HG03342 (cell line): ENCODE measurements at regions not wholly inside any gene's neighbourhood (a gene's known extent, or its start where the extent isn't known, plus 50 kb on each side); places are given as distances from the start of the nearest gene placed in this dataset.

ENCODE experiments used
- ATAC-seq: cut with Tn5 transposase; IDR thresholded peaks from one replicate; pipeline ENCODE4 v1.9.1; 2021; ENCODE audit warnings: mild to moderate bottlenecking, moderate library complexity; ENCODE audit not compliant: unreplicated experiment

DNA sequence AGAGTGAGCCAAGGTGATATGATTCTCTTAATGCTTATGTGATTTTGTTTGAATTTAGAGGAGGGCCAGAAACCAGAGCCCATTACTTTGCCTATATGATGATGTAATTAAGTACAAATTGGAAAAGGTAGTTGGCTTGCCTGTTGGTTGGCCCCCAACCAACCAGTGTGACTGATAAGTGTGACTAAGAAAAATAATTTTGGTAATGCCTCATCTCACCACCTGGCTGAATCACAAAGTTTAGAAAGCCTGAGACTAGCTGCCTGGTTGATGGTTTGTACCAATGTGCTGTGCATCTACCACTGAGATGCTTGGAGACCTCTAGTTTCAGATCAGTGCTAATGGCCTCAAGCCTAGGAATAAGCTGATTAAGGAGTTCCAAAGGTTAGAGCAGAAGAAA is 338.7 kb downstream of the CDH2 start:
- no peak for ATAC-seq

DNA sequence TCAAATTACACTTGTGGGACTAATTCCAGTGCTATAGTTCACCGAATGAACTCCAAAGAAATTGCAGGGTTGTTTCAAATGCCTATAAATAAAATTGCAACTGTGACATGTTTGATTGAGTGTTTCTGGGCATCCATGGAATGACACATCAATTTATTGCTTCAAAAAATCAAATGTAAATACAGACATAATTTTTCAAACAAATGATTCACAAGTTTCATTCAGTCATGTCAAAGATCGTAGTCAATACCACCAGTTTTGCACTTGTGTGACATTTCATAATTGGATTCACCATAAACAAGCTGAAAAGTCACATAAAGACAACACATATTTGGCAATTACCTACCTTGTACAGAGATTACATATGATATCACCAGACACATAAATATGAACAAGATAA is 350.8 kb downstream of the CDH2 start:
- no peak for ATAC-seq

DNA sequence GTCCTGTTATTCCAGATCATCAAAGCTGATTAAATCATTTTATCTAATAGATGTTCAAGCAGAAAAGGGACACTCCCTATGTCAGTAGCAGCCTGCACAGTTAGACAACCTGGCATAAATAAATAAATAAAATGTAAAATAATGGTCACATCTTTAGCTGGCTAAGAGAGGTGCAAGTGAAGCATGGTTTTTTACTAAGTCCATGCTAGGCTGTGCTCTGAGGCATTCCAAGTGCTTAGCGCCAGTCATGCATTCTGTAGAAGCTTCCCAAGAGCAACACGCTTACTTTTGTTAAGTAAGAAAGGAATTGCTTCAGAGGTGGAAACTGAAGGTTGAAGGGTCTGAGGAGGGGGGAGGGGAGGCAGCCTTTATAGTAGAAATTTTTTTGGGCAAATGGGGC is 351.2 kb downstream of the CDH2 start:
- no peak for ATAC-seq

DNA sequence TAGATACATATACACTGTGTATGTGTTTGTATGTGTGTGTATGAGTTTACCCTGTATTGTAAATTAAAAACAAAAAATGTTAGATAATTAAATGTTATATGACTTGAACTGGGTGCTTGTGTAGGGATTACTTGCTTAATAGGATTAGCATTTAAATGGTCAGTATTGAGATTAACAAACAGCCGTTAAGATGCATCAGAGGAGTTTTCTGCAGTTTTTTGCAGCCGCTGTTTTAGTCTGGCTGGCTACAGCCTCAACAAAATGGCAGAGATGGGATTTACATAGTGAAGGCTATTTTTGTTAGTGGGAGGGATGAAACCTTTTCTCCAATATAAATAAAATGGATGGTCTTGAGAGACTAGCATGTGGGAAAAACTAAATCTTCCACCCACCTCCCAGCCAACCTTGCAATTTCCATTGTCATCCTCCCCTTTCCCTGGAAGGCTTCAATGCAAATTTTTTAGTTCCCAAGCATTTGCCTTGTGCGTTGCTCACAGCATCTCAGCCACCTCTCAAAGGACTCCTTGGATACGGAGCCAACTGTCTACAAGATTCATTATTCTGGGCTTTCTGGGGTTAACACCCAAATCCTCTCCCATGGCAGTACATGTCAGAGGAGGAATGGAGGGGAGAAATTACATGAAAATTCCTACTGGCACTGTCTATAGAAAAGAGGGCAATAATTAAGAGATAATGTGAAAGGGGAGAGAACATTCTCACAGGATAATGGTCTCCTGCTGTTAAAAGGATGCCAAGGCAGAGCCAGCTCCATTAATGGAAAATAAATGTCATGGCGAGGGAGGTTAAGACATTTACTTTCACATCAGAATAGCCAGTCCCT is 351.9 kb downstream of the CDH2 start:
- no peak for ATAC-seq

DNA sequence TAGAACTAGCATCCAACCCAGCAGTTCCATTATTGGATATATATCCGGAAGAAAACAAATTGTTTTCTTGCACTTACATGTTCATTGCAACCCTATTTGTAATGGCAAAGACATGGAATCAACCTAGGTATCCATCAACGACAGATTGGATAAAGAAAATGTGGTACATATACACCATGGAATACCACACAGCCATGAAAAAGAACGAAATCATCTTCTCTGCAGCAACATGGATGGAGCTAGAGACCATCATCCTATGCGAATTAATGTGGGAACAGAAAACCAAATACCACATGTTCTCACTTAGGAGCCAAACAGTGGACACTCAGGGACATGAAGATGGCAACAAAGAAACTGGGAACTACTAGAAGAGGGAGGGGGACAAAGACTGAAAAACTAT is 352.7 kb downstream of the CDH2 start:
- ATAC-seq, result no peak

DNA sequence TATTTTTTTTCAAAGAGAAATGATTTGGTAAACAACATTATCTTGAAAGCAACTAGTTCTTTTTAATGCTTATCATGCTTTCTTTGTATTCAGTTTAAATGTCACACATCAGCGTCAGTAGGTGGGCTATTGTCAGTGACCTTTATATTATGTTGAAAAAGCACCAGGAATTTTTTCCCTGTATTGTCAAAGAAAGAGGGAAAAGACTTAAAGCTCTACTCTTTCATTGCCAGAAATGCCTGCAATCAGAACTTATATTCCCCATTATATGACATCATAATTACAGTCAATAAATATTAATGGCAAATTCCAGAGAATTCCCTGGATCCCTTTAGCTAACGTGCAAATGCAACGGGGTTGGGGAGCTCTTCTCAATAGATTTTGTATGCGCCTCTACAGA is 353.9 kb downstream of the CDH2 start:
- ATAC-seq, result no peak

DNA sequence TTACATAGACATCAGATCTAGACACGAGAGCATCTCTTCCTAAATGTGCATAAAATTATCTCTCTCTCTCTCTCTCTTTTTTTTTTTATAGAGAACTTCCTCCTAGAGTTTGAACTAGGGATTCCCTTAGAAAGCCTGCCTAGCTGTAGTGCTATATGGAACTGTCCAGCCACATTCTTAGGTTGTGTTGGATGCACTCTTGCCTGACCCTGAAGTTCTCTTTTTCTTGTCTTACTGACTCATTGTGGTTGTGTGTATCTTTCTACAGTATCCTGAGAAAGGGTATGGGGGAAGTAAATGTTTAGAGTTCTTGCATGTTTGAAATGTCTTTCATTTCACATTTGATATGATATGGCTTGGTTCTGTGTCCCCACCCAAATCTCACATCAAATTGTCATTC is 368.2 kb downstream of the CDH2 start:
- ATAC-seq, result no peak

DNA sequence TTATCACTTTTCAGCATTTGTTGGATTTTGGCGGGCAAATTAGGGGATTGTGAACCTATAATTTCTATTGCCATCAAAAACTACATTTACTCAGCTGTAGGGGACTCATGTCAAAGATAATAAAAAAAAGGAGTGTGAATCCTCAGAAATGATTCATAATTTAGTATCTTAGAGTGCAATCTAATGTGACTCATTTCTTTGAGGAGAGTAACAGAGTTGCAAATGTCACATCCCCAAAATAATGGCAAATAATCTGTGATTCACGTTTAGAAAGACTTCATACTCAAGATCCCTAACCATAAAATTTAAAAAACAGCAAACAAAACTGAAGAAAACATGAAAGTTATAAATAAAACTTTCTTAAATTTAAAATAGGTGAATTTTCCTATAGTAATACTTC is 373.0 kb downstream of the CDH2 start:
- ATAC-seq, result no peak

DNA sequence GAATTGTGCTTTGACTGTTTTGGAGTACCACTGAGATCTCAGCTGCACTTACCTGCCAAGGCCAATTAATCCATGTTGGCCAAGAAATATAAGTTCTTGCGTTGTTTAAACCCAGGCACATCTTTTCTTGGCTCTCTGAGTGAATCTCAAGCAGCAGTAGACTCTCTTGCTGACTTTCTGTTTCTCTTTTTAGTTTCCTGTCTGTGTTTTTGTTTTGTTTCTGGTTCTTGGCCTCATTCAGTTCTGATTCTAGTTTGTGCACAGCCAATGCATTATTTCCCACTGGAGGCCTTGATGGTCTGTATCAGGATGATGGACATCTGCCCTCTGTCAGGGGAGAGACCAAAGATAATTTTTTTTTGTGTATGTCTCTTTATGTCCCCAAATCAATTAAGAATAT is 379.4 kb downstream of the CDH2 start:
- ATAC-seq, result no peak

DNA sequence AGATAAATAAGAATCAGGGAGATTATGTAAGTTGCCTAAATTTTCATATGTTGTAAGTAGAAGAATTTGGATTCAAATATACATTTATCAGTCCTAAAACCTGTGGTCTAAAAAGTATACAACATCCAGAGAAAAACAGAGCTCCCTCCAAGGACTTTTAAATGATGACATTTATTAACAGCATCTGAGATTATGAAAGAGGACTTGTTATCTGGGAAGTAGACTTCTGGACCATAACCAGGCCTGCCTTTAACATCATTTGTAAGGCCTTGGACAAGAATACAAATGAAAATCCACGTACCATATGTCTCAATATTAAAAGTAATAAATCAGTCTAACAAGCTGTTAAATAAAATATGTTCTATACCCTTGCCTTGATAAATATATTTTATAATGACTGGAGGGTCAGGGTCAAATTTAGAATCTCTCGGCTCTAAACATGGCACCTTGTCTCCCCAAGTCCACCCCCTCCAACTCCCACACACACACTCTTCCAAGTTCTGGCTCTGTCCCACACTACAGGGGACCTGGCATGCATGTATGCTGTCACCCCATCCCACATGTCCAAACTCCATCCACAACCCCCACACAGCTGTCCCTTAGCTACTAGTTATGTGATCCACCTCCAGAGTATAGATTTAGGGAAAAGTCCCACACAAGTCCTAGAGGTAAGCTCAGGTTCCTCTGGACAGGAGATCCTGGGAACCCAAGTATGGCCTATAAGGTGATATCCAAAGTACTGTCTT is 382.6 kb downstream of the CDH2 start:
- no peak for ATAC-seq

DNA sequence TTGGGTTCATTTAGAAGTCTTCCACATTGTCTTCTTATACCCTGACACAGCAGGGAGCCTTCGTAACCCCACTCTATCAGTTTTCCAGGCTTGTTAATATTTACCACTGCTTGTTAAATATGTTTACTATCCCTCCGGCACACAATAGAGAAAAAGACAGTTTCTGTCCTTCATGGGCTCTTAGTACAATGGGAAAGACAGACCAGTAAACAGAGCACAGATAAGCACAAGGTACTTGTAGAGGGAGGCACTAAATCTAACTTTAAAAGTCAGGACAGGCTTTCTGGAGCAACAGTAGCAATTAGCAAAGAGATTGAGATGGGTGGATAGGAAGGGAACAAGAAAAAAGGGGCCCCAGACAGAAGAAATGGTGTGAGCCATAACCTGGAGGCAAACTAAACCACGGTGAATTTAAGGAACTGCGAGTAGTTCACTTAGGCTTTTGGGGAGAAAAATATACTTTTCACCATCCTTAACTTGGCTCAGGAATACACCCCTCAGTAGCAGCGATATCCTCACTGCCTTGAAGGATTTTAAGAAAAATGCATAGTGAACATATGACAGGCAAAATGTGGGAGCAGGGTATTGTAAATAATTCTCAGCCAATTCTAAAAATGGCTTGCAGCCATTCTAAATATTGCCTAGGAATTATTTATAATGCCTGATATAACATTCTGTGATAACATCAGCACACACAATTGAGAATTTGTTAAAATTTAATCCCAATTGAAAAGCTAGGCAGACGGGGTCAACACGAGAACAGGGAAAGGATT is 383.7 kb downstream of the CDH2 start:
- no peak for ATAC-seq

DNA sequence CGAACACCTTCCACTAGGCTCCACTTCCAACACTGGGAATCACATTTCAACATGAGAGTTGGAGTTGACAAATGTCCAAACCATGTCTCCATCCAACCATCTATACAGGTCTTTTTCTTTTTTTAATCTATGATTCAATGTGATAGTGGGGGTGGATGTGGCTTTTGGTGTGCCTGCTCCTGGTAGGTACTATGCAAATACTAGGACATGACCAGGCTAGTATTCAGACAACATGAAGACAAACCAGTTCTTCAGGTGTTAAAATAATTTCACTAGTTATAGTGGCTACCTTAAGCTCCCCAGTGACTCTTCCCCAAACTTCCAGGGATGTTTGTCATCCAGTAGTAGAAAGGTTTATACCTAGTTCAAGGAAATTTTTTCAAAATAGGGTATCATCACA is 387.5 kb downstream of the CDH2 start:
- no peak for ATAC-seq

DNA sequence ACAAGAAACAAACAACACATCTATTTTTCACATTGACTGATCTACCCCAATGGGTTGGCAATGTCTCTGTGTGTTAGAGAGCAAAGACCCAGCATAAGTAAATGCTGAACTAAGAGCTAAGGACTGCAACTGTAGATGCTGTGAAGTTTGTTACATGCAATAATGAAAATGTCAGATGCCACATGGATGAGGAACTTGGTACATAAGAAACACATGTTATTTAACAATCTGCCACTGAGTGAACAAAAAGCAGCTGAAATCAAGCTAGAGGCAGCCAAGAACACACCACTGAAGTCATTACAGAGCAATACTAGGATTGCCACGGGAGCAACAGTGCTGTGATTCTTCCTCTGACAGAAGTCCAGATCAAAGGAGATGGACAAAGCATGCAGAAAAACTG is 389.4 kb downstream of the CDH2 start:
- ATAC-seq, result no peak

DNA sequence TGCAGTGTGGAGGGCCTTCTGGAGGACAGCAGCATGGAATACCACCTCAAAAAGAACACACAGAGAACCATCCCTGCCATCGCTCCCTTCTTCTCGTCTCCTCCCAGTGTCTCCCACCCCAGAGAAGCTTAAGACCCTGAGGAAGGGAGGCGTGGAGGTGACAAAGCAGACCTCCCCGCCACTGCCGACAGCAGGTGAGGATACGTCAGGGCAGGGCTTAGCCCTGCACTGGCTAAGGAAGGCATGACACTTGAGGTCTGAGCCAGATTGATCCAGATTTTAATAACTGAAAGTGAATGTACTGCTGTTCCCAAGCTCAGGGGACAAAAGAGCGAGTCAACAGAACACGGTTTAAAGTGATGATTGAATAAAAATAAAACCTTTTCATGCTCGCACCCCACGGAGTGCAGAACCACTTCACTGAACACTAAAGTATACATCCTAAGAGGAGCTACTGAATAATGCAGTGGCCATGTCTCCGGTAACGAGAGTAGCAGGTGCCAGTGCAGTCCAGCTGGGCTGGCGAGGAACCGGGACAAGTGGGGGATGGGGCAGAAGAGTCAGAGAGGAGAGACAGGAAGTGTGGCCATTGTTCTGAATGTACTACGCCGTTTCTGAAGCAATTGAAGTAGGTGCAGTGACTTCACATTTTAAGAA is 391.0 kb downstream of the CDH2 start:
- ATAC-seq, result no peak

DNA sequence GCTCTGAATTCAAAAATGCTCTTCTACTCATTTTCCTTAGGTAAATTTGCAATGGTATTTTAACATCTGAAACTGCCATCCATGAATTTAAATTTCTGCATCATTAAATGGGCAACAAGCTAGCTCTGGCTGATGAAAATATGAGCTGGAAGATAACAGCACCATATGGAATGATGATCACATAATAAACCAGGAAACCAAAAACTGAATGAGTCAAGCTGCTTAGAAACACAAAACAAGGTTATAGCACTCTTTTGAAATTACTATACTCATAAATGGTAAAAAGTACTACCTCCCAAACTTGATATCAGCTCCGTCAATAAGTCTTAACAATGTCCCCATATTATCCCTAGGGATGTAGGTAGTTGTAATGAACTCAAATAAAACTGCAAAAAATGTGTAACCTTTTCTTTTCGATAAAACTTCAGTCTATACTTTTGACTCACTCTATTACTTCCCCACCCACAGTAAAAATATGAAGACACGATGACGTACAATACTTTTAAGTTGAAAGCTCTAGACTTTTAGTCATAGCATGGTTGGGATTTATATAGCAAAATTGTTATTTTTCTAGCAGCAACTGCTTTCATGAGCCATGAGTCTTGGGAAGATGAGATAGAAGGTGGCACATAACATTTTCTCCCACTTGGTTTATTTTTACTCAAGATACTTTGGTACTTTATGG is 396.7 kb downstream of the CDH2 start:
- no peak for ATAC-seq

DNA sequence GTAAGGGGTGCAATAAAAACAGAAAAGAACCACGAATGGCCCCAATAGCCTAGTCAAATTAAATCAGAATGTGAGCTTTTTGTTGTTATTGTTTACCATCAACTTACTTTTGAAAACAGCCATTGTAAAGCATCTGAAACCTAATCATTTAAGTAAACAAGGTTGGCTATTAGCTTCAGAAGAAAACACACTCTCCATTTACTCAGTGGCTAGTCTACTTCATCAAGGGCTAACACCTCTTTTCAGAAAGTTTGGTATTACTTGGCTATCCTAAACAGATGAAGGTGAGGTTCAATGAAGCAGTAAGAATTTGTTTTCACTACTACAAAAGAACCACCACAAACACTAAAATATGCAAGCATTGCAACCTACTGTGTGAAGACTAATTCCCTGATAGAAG is 398.0 kb downstream of the CDH2 start:
- no peak for ATAC-seq

DNA sequence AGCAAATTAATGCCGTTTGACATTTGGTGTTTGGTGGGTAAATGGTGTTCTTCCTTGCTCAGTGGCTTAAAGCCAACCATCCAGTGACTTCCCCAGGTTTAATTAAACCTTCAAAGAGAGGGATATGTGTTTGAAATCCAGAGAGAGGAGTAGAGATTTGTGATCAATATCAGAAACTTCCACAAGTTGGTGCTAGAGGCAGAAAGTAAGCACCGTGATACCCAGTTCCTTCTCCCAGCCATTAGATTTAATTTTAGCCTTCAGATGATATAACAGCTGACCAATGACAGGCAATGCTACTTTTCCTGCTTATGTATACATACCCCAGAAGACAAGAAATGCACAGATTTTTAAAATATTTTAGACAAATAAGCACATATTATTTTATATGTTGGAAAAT is 398.5 kb downstream of the CDH2 start:
- no peak for ATAC-seq

DNA sequence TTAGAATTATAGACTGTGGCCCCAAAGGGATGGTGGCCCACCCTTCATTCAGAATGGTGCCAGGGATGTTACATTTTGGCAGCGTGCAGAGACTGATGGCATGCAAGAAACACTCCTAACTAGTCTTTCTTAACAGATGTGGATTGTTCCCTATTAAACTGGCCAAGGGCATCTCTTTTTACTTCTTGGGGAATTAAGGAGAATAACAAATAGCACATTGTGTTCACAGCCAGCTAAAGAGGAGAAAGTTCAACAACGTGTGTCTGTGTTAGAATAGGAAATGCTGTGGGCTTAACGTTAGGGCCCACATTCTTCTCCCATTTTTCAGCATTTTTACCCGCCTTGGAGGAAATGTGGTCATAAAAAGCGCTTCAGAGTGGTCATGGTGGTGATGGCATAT is 404.8 kb downstream of the CDH2 start:
- ATAC-seq, result no peak

DNA sequence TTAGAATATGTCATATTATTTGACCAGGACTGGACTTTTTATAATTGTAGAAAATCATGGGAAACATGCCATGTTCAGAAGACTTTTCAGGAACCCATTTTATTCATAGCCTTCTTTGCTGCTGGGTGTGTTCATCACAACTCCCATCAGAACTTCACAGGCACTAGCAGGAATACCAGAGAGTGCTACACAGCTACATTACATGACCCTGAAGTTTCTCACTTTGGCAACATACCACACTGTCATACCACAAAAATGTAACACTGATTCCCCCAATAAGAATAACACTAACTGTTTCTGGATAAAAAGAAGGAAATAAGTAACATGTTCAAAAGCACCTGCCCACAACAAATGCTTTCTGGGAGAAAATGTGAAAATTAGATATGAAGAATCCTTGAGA is 405.4 kb downstream of the CDH2 start:
- ATAC-seq, result no peak

DNA sequence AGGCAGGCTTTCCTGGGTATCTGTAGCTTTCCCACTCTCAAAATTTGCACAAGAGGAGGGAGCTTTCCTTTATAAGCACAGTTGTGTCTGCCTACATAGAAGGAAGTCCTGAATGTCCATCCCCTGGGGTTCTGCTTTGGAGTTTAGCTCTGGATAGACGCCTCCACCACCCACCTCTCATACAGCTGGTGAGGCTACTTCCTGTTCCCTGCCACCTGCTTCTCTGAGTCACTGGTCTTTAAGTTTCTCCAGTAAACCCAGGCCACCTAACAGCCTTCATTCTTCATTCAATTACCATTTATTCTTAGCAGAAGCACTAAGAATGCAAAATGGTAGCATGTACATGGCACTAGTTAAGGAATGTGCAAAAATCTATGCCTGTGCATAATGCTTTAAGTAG is 407.8 kb downstream of the CDH2 start:
- ATAC-seq, result no peak

DNA sequence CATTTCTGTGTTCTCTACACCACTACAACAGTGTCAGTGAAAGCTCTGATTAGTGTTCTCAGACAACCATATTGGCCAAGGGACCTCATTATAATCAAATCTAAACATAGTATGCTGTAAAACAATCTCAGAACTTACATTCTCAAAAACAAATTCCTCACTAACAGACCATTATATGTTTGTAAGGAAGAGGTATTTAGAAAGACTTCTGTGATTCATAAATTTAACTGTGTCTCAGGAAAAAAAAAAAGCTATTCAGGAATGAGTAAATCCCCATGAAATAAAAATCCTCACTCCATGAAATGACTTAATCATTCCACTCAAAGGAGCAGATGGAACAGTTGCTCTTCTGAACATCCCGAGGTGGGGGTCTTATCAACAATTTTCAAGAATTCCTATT is 413.0 kb downstream of the CDH2 start:
- ATAC-seq, result no peak
